ENCODE measurements at regions not wholly inside any gene's neighbourhood (a gene's known extent, or its start where the extent isn't known, plus 50 kb on each side); places are given as distances from the start of the nearest gene placed in this dataset.
A peak's percentile ranks its signal among the peaks of the same experiment; 100 is the strongest.

DNA sequence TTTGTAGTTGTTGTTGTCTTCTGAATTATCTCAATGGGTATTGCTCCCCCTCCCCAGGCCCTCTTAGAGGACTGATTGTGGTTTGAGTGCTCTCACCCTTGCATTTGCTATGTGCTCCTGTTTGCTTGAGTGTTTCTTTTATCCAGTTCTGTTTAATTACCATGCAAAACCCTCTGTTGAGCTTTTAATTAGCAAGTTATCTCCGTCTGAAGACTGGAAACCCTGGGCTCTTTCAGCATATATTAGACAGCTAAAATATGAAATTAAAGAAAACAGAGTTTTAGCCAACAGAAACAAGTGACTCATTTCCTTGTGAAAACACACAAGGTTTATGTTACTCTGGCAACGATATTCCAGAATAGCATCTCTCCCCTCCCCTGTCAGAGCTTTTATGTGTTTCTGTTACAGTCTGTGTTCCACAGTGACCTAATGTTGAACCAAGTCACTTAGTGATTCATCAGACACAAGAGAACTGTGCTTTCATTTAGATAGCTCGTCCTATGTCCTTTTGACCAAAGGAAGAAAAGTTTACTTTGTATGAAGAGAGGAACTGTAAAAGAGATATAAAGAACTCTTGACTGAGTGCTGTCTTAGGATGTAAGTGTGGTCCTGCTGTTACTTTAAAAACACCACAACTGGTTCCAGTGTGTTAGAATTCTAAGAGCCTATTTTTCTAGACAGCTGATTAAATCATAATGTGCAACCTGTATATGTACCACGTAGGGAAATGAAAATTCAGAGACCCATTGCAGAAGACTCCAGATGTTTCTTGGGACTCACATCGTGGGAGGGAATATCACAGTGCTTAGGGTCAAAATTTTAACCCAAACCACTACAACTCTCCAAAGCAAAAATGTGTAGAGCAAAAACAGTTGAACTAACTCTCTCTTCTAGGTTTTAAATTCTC is 172.8 kb upstream of the RBMS1 start:
- H3K4me2 ChIP-seq (ENCODE audit: low read depth, low read length, poor library complexity, severe bottlenecking) = peak overlapping the region; percentile 87
- no peaks in the 10 kb centered on the region for H3K36me3 ChIP-seq (ENCODE audit: insufficient read depth, low read length)
- no peaks in the 10 kb centered on the region for H3K9me2 ChIP-seq (replicated peaks; ENCODE audit: low read depth, low read length)
- H3K9me3 ChIP-seq (ENCODE audit: insufficient read depth, low read depth, low read length) = no peaks in the 10 kb centered on the region
- H3K27me3 ChIP-seq (ENCODE audit: insufficient read depth, low read length, poor library complexity, severe bottlenecking) = no peaks in the 10 kb centered on the region
- TF ChIP-seq CTCF (conservative IDR thresholded peaks at IDR 0.05; ENCODE audit: low read length) = no peak
- no peak for TF ChIP-seq EZH2phosphoT487 (IDR thresholded peaks at IDR 0.05; ENCODE audit: borderline replicate concordance)
- H3F3A ChIP-seq (ENCODE audit: low read depth) = peaks cover 15% of the 10 kb centered on the region; the same call in 1 of the 2 replicates
- peak overlapping the region; percentile 55 for H2AFZ ChIP-seq (ENCODE audit: low read length)
- no peaks in the 10 kb centered on the region for H3K79me2 ChIP-seq (ENCODE audit: insufficient read depth, low read length)
- peak overlapping the region; percentile 67 for H3K4me3 ChIP-seq (ENCODE audit: low read length, poor library complexity, severe bottlenecking)
- peaks cover 55% of the 10 kb centered on the region for H3K4me1 ChIP-seq (ENCODE audit: insufficient read depth, low read length, poor library complexity, severe bottlenecking)
- peak overlapping the region; percentile 61 for H3K9ac ChIP-seq (ENCODE audit: low read depth, low read length, poor library complexity, severe bottlenecking)
- no peaks in the 10 kb centered on the region for H4K20me1 ChIP-seq (ENCODE audit: insufficient read depth, low read length, poor library complexity, severe bottlenecking)

DNA sequence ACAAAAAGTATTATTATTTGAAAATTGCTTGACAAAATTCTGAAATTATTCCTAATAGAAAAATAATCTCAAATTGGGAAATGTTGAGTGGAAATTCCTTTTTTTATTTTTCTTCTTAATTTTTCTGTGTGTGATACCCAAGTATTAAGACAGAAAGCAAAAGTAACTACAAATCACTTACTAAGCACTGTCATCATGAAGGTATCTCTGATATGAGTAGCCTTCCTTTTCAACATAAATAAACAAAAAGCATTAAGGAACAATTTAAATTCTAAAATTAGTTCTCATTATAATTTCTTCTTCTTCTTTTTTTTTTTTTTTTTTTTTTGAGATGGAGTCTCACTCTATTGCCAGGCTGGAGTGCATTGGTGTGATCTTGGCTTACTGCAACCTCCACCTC is 174.2 kb upstream of the RBMS1 start:
- H3K27me3 ChIP-seq (ENCODE audit: insufficient read depth, low read length, poor library complexity, severe bottlenecking) = no peaks in the 10 kb centered on the region
- H3K4me2 ChIP-seq (ENCODE audit: low read depth, low read length, poor library complexity, severe bottlenecking) = peak overlapping the region; percentile 87
- peaks cover 67% of the 10 kb centered on the region for H3K4me1 ChIP-seq (ENCODE audit: insufficient read depth, low read length, poor library complexity, severe bottlenecking)
- TF ChIP-seq EZH2phosphoT487 (IDR thresholded peaks at IDR 0.05; ENCODE audit: borderline replicate concordance) (no peak), CTCF (conservative IDR thresholded peaks at IDR 0.05; ENCODE audit: low read length) (no peak)
- H3F3A ChIP-seq (ENCODE audit: low read depth) = peaks cover 15% of the 10 kb centered on the region; the same call in 1 of the 2 replicates
- H4K20me1 ChIP-seq (ENCODE audit: insufficient read depth, low read length, poor library complexity, severe bottlenecking) = no peaks in the 10 kb centered on the region
- peak overlapping the region; percentile 61 for H3K9ac ChIP-seq (ENCODE audit: low read depth, low read length, poor library complexity, severe bottlenecking)
- H3K9me3 ChIP-seq (ENCODE audit: insufficient read depth, low read depth, low read length) = no peaks in the 10 kb centered on the region
- H3K79me2 ChIP-seq (ENCODE audit: insufficient read depth, low read length) = no peaks in the 10 kb centered on the region
- peak overlapping the region; percentile 67 for H3K4me3 ChIP-seq (ENCODE audit: low read length, poor library complexity, severe bottlenecking)
- no peaks in the 10 kb centered on the region for H3K36me3 ChIP-seq (ENCODE audit: insufficient read depth, low read length)
- no peaks in the 10 kb centered on the region for H3K9me2 ChIP-seq (replicated peaks; ENCODE audit: low read depth, low read length)
- H2AFZ ChIP-seq (ENCODE audit: low read length) = no peak overlapping the region

DNA sequence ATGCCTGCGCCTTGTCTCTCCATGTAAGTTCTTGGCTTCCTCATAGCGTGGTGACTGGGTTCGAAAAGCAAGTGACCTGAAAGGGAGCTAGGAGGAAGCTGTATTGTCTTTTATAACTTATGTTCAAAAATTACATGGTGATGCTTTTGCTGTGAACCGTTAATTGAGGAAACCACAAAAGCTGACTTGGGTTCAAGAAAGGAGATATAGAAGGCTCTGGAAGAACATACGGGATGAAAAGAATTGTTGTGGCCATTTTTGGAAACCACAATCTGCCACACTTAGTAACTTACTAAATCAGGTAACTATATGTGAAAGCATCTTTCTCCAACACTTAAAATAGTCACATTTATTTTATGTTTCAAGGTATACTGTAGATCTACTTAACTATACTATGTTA is 177.0 kb upstream of the RBMS1 start:
- H3K27me3 ChIP-seq (ENCODE audit: insufficient read depth, low read length, poor library complexity, severe bottlenecking) = no peaks in the 10 kb centered on the region
- H3K4me2 ChIP-seq (ENCODE audit: low read depth, low read length, poor library complexity, severe bottlenecking) = peak overlapping the region; percentile 65
- 0 out of 2 replicates have a peak overlapping the region, but pooled peaks have one; percentile 45 for H2AFZ ChIP-seq (ENCODE audit: low read length)
- H3K9me2 ChIP-seq (replicated peaks; ENCODE audit: low read depth, low read length) = no peaks in the 10 kb centered on the region
- H3K36me3 ChIP-seq (ENCODE audit: insufficient read depth, low read length) = no peaks in the 10 kb centered on the region
- H3K4me1 ChIP-seq (ENCODE audit: insufficient read depth, low read length, poor library complexity, severe bottlenecking) = peaks cover 59% of the 10 kb centered on the region
- no peaks in the 10 kb centered on the region for H4K20me1 ChIP-seq (ENCODE audit: insufficient read depth, low read length, poor library complexity, severe bottlenecking)
- H3K9me3 ChIP-seq (ENCODE audit: insufficient read depth, low read depth, low read length) = peaks cover 8% of the 10 kb centered on the region; the same call in 1 of the 2 replicates
- peak overlapping the region; percentile 61 for H3K4me3 ChIP-seq (ENCODE audit: low read length, poor library complexity, severe bottlenecking)
- H3K79me2 ChIP-seq (ENCODE audit: insufficient read depth, low read length) = no peaks in the 10 kb centered on the region
- peak overlapping the region; percentile 54 for H3K9ac ChIP-seq (ENCODE audit: low read depth, low read length, poor library complexity, severe bottlenecking)
- no peak for TF ChIP-seq CTCF (conservative IDR thresholded peaks at IDR 0.05; ENCODE audit: low read length)
- no peak for TF ChIP-seq EZH2phosphoT487 (IDR thresholded peaks at IDR 0.05; ENCODE audit: borderline replicate concordance)
- H3F3A ChIP-seq (ENCODE audit: low read depth) = peaks cover 15% of the 10 kb centered on the region; the same call in 1 of the 2 replicates

Data from Loucy (cell line).